Smooth muscle cell (in vitro differentiated cells): ENCODE measurements at regions not wholly inside any gene's neighbourhood (a gene's known extent, or its start where the extent isn't known, plus 50 kb on each side); places are given as distances from the start of the nearest gene placed in this dataset.

Source experiments
- DNase-seq: peaks from one replicate; lab custom pipeline; 2025; ENCODE audit not compliant: unreplicated experiment; lab: John Stamatoyannopoulos, UW
- H2AFZ ChIP-seq: fragments of 200-600 bp; sonication (generic); 2 replicates; pipeline ENCODE4 v1.6.0; 2016; ENCODE audit warnings: antibody characterized with exemption, low read depth, mild to moderate bottlenecking
- H3F3A ChIP-seq: fragments of 200-600 bp; sonication (generic); 2 replicates; pipeline ENCODE4 v1.6.0; 2017; ENCODE audit warnings: antibody characterized with exemption, low read depth
- H3K27ac ChIP-seq: fragments of 200-600 bp; sonication (generic); 2 replicates; pipeline ENCODE4 v1.5.1; 2016; ENCODE audit warnings: low read depth, mild to moderate bottlenecking
- H3K27me3 ChIP-seq: fragments of 200-600 bp; sonication (generic); 2 replicates; pipeline ENCODE4 v1.6.1; 2016; ENCODE audit warnings: low read depth, mild to moderate bottlenecking
- H3K36me3 ChIP-seq: fragments of 200-600 bp; sonication (generic); 2 replicates; pipeline ENCODE4 v1.5.1; 2016; ENCODE audit warnings: low read depth
- H3K4me1 ChIP-seq: fragments of 200-600 bp; sonication (generic); 2 replicates; pipeline ENCODE4 v1.5.1; 2016; ENCODE audit warnings: low read depth
- H3K4me2 ChIP-seq: fragments of 200-600 bp; sonication (generic); 2 replicates; pipeline ENCODE4 v1.6.0; 2016; ENCODE audit warnings: mild to moderate bottlenecking
- H3K4me3 ChIP-seq: fragments of 200-600 bp; sonication (generic); 2 replicates; pipeline ENCODE4 v1.5.1; 2016; ENCODE audit warnings: mild to moderate bottlenecking
- H3K79me2 ChIP-seq: fragments of 200-600 bp; sonication (generic); 2 replicates; pipeline ENCODE4 v1.6.0; 2016; ENCODE audit warnings: low read depth, mild to moderate bottlenecking
- H3K9ac ChIP-seq: fragments of 200-600 bp; sonication (generic); 2 replicates; pipeline ENCODE4 v1.6.0; 2016; ENCODE audit warnings: low read depth
- H3K9me3 ChIP-seq: fragments of 200-600 bp; sonication (generic); replicated peaks from 2 replicates; pipeline ENCODE4 v1.5.1; 2016; ENCODE audit warnings: low read depth
- H4K20me1 ChIP-seq: fragments of 200-600 bp; sonication (generic); 2 replicates; pipeline ENCODE4 v1.6.0; 2016; ENCODE audit warnings: low read depth
- WGBS: methylation state at CpG from one replicate; pipeline ENCODE4 v1.1.7; 2016; ENCODE audit warnings: low lambda C conversion rate; 5-methylcytosine and 5-hydroxymethylcytosine counted together
- TF ChIP-seq, protein P1 (sequence below): fragments of 200-600 bp; sonication (generic); IDR thresholded peaks from 2 replicates; pipeline ENCODE4 v1.5.1; 2017; ENCODE audit warnings: borderline replicate concordance, mild to moderate bottlenecking, antibody characterized with exemption; ENCODE audit not compliant: insufficient read depth, poor library complexity, severe bottlenecking

DNA sequence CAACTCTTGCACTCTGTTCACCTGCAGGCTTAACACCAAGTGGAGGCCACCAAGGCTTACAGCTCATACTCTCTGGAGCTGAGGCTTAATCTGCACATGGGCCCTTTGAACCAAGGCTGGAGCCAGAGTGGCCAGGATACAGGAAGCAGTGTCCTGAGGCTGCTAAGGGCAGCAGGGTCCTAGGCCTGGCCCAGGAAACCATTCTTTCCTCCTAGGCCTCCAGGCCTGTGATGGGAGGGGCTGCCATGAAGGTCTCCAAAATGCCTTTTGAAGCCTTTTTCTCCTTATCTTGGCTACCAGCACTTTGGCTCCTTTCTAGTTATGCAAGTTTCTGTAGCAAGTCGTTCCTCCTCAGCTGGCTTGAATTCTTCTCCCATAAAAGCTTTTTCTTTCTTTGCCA, 68.0 kb upstream of the GNAI1 start:
- H3K4me1 ChIP-seq, result no peaks in the 10 kb centered on the region
- 95% methylated on average over 1 of the region's 1 CpG for WGBS

DNA sequence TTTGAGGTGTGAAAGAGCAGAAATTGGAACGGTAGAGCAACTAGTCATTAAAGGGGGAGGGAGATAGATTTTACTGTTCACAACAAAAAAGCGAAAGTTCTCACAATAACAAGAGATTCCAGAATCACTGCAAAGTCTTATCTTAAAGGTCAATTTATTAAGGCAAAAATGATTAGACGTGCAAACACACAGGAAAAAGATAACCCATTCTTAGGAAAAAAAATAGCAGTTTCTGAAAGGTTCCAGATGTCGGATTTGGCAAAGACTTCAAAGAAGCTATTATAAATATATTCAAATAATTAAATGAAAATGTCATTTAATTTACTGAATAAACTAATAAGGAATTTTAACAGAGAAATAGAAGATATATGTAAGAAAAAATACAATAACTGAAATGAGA, 70.8 kb upstream of the GNAI1 start:
- Histone ChIP-seq H3K4me1 (no peaks in the 10 kb centered on the region), H3K4me3 (no peak overlapping the region), H3F3A (no peaks in the 10 kb centered on the region), H3K79me2 (no peaks in the 10 kb centered on the region), H3K27me3 (no peaks in the 10 kb centered on the region), H3K36me3 (no peaks in the 10 kb centered on the region), H3K4me2 (peak overlapping the region; percentile 38), H3K27ac (no peak overlapping the region), H3K9ac (no peak overlapping the region), H3K9me3 (peaks cover 5% of the 10 kb centered on the region), H2AFZ (peak overlapping the region; percentile 86), H4K20me1 (no peaks in the 10 kb centered on the region)
- DNase-seq, result no peak
- TF ChIP-seq, protein P1, sequence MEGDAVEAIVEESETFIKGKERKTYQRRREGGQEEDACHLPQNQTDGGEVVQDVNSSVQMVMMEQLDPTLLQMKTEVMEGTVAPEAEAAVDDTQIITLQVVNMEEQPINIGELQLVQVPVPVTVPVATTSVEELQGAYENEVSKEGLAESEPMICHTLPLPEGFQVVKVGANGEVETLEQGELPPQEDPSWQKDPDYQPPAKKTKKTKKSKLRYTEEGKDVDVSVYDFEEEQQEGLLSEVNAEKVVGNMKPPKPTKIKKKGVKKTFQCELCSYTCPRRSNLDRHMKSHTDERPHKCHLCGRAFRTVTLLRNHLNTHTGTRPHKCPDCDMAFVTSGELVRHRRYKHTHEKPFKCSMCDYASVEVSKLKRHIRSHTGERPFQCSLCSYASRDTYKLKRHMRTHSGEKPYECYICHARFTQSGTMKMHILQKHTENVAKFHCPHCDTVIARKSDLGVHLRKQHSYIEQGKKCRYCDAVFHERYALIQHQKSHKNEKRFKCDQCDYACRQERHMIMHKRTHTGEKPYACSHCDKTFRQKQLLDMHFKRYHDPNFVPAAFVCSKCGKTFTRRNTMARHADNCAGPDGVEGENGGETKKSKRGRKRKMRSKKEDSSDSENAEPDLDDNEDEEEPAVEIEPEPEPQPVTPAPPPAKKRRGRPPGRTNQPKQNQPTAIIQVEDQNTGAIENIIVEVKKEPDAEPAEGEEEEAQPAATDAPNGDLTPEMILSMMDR, result no peak
- WGBS, result 66% methylated on average over 4 of the region's 4 CpGs

More for the DNA sequence above, 68.0 kb upstream of the GNAI1 start:
- TF ChIP-seq, protein P1, result no peak
- Histone ChIP-seq H3F3A (no peaks in the 10 kb centered on the region), H3K79me2 (no peaks in the 10 kb centered on the region), H2AFZ (no peak overlapping the region), H3K9ac (no peak overlapping the region), H3K9me3 (peaks cover 5% of the 10 kb centered on the region), H3K4me3 (no peak overlapping the region), H4K20me1 (no peaks in the 10 kb centered on the region), H3K27me3 (no peaks in the 10 kb centered on the region), H3K36me3 (no peaks in the 10 kb centered on the region), H3K4me2 (no peak overlapping the region), H3K27ac (no peak overlapping the region)
- DNase-seq, result no peak

DNA sequence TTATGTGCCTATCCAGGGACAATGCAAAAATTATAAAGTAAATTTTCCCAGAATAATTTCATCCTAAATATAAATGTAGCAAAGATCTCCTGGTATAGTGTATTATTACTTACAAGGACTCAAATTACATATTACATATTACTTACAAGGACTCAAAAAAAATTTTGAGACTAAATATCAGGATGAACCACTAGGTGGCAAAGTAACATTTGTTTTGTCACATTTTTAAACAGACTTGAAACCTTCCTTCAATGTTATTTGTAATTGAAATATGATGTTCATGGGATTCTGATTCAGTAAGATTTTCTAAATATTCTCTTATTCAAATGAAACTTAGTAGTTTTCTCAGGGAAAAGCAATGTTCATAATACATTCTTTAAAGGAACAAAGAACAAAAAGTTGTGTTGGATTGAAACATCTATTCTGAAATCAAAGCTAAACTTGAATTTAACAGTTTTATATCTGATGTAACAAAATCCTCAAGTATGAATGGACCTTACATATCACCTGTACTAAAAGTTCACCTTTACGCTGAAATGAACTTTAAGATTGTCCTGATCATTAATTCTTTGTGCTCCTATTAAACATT, 74.3 kb upstream of the GNAI1 start:
- H3K9me3 ChIP-seq, result no peaks in the 10 kb centered on the region
- H3K4me1 ChIP-seq, result no peaks in the 10 kb centered on the region
- no peaks in the 10 kb centered on the region for H3K27me3 ChIP-seq
- H3F3A ChIP-seq, result no peaks in the 10 kb centered on the region
- 74% methylated on average over 1 of the region's 1 CpG for WGBS
- no peaks in the 10 kb centered on the region for H3K36me3 ChIP-seq
- H3K4me3 ChIP-seq, result no peak overlapping the region
- H3K9ac ChIP-seq, result no peak overlapping the region
- H2AFZ ChIP-seq, result no peak overlapping the region
- TF ChIP-seq, protein P1, result peak; percentile 66
- no peak overlapping the region for H3K27ac ChIP-seq
- H4K20me1 ChIP-seq, result no peaks in the 10 kb centered on the region
- no peak for DNase-seq
- H3K79me2 ChIP-seq, result no peaks in the 10 kb centered on the region
- H3K4me2 ChIP-seq, result no peak overlapping the region

DNA sequence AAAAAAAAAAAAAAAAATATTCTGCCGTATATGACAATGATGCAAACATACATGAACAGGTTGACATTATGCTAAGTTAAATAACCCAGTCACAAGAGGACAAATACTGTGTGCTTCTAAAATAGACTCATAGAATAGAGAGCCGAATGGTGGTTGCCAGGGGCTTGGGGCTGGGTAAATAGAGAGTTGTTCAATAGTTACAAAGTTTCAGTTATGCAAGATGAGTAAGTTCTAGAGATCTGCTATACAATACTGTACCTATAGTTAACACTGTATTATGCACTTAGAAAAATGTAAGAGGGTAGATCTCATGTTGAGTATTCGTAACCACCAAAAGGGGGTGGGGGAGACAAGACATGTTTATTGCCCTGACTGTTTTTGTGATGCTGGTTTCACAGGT, 77.1 kb upstream of the GNAI1 start:
- WGBS, result 97% methylated on average over 3 of the region's 3 CpGs

More for the DNA sequence above, 77.1 kb upstream of the GNAI1 start:
- H3K4me2 ChIP-seq, result no peak overlapping the region
- no peaks in the 10 kb centered on the region for H3K9me3 ChIP-seq
- H3K9ac ChIP-seq, result no peak overlapping the region
- DNase-seq, result no peak
- no peaks in the 10 kb centered on the region for H3K27me3 ChIP-seq
- no peaks in the 10 kb centered on the region for H3K79me2 ChIP-seq
- H2AFZ ChIP-seq, result no peak overlapping the region
- H3K4me1 ChIP-seq, result no peaks in the 10 kb centered on the region
- no peaks in the 10 kb centered on the region for H3K36me3 ChIP-seq
- no peak overlapping the region for H3K4me3 ChIP-seq
- H4K20me1 ChIP-seq, result no peaks in the 10 kb centered on the region
- H3K27ac ChIP-seq, result no peak overlapping the region
- H3F3A ChIP-seq, result no peaks in the 10 kb centered on the region
- TF ChIP-seq, protein P1, result no peak
